ENCODE measurements at regions not wholly inside any gene's neighbourhood (a gene's known extent, or its start where the extent isn't known, plus 50 kb on each side); places are given as distances from the start of the nearest gene placed in this dataset.

DNA sequence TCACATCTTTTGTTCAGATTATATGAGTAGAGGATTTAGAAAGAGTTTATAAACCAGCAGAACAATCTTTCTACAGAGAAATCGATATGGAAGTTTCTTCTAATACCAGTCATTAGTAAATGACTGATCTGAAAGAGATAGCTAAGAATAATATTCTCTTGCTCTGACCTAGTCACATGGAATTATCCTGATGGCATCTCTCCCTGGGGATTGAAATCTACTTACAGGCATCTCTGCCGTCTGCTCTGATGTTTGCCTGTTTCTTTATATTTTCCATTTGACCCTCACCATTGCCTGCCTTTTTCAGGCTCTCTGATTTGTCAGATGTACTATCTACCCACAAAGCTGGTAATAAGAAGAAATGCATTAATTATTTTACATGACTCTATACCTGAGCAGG, 1157.3 kb downstream of the PCDH7 start:
- no peak for TF ChIP-seq EP300 (IDR thresholded peaks at IDR 0.05; ENCODE audit: borderline replicate concordance)
- no peak for TF ChIP-seq ZBTB7A (IDR thresholded peaks at IDR 0.05; ENCODE audit: low read depth)
- no peak for TF ChIP-seq NFIC (IDR thresholded peaks at IDR 0.05)
- TF ChIP-seq, protein P1, sequence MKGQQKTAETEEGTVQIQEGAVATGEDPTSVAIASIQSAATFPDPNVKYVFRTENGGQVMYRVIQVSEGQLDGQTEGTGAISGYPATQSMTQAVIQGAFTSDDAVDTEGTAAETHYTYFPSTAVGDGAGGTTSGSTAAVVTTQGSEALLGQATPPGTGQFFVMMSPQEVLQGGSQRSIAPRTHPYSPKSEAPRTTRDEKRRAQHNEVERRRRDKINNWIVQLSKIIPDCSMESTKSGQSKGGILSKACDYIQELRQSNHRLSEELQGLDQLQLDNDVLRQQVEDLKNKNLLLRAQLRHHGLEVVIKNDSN (IDR thresholded peaks at IDR 0.05) = no peak
- TF ChIP-seq TCF12 (IDR thresholded peaks at IDR 0.05; ENCODE audit: low read depth) = no peak
- no peak for TF ChIP-seq CEBPB (IDR thresholded peaks at IDR 0.05)
- TF ChIP-seq, protein P2, sequence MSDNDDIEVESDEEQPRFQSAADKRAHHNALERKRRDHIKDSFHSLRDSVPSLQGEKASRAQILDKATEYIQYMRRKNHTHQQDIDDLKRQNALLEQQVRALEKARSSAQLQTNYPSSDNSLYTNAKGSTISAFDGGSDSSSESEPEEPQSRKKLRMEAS (IDR thresholded peaks at IDR 0.05) = no peak
- TF ChIP-seq YY1 (IDR thresholded peaks at IDR 0.05; ENCODE audit: low read depth) = no peak
- TF ChIP-seq RAD21 (IDR thresholded peaks at IDR 0.05; ENCODE audit: low read depth) = no peak

DNA sequence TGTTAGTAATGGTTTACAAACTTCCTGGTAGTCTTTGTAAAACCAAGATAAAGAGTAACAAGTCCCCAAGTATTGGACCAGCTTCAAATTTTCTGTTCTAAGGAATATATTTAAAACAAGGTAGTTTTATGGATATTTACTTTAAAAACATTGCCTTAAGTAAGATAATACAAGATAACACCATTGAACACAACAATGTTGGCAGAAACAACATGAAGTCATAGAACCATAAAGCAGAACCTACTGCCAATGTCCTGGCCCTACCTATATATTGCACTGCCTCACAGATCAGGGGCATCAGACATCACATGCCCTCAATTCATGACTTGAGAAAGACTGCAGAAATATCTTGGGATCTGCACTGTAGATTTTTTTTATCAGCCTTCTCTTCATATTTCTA, 1176.2 kb downstream of the PCDH7 start:
- TF ChIP-seq FOXM1 (IDR thresholded peaks at IDR 0.05; ENCODE audit: borderline replicate concordance, low read depth) = no peak
- no peak for TF ChIP-seq CEBPB (IDR thresholded peaks at IDR 0.05)
- TF ChIP-seq, protein P2 (IDR thresholded peaks at IDR 0.05) = no peak
- TF ChIP-seq ZBTB7A (IDR thresholded peaks at IDR 0.05; ENCODE audit: low read depth) = no peak
- no peak for TF ChIP-seq CREB1 (IDR thresholded peaks at IDR 0.05; ENCODE audit: low read depth)
- TF ChIP-seq, protein P3, sequence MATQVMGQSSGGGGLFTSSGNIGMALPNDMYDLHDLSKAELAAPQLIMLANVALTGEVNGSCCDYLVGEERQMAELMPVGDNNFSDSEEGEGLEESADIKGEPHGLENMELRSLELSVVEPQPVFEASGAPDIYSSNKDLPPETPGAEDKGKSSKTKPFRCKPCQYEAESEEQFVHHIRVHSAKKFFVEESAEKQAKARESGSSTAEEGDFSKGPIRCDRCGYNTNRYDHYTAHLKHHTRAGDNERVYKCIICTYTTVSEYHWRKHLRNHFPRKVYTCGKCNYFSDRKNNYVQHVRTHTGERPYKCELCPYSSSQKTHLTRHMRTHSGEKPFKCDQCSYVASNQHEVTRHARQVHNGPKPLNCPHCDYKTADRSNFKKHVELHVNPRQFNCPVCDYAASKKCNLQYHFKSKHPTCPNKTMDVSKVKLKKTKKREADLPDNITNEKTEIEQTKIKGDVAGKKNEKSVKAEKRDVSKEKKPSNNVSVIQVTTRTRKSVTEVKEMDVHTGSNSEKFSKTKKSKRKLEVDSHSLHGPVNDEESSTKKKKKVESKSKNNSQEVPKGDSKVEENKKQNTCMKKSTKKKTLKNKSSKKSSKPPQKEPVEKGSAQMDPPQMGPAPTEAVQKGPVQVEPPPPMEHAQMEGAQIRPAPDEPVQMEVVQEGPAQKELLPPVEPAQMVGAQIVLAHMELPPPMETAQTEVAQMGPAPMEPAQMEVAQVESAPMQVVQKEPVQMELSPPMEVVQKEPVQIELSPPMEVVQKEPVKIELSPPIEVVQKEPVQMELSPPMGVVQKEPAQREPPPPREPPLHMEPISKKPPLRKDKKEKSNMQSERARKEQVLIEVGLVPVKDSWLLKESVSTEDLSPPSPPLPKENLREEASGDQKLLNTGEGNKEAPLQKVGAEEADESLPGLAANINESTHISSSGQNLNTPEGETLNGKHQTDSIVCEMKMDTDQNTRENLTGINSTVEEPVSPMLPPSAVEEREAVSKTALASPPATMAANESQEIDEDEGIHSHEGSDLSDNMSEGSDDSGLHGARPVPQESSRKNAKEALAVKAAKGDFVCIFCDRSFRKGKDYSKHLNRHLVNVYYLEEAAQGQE (IDR thresholded peaks at IDR 0.05; ENCODE audit: low read depth) = no peak
- TF ChIP-seq RAD21 (IDR thresholded peaks at IDR 0.05; ENCODE audit: low read depth) = no peak
- TF ChIP-seq TEAD4 (IDR thresholded peaks at IDR 0.05) = no peak
- no peak for TF ChIP-seq TAF1 (IDR thresholded peaks at IDR 0.05; ENCODE audit: low read depth)
- TF ChIP-seq NFIC (IDR thresholded peaks at IDR 0.05) = no peak
- no peak for TF ChIP-seq TCF12 (IDR thresholded peaks at IDR 0.05; ENCODE audit: low read depth)
- TF ChIP-seq EP300 (IDR thresholded peaks at IDR 0.05; ENCODE audit: borderline replicate concordance) = no peak
- TF ChIP-seq EGR1 (IDR thresholded peaks at IDR 0.05) = no peak
- TF ChIP-seq, protein P1 (IDR thresholded peaks at IDR 0.05) = no peak

DNA sequence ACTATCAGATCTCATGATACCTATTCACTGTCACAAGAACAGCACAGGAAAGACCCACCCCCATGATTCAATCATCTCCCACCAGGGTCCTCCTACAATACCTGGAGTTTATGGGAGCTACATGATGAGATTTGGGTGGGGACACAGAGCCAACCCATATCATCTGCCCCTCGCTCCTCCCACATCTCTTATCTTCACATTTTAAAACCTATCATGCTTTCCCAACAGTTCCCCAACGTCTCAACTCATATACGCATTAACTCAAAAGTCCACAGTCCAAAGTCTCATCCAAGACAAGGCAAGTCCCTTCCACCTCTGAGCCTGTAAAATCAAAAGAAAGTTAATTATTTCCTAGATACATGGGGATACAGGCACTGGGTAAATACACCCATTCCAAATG, 1185.2 kb downstream of the PCDH7 start:
- TF ChIP-seq TAF1 (IDR thresholded peaks at IDR 0.05; ENCODE audit: low read depth) = no peak
- TF ChIP-seq, protein P2 (IDR thresholded peaks at IDR 0.05) = no peak

DNA sequence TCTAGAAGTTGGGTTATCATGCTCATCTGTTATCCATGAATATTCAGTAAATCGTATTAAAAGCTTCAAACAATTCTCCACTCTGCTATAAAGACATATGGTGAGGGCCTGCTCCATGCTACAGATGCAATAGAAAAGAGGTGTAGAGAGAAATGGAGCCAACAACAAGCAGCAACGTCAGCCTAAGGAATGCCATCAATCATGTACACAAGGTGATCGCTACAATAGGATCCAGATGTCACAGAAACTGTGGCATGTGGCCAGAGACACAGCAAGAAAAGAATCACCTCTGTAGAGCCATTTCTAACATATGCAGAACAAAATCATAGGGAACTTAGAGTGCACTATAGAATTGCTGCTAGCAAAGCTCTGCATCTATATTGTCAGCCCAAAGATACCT, 1188.1 kb downstream of the PCDH7 start:
- TF ChIP-seq TCF12 (IDR thresholded peaks at IDR 0.05; ENCODE audit: low read depth) = no peak

DNA sequence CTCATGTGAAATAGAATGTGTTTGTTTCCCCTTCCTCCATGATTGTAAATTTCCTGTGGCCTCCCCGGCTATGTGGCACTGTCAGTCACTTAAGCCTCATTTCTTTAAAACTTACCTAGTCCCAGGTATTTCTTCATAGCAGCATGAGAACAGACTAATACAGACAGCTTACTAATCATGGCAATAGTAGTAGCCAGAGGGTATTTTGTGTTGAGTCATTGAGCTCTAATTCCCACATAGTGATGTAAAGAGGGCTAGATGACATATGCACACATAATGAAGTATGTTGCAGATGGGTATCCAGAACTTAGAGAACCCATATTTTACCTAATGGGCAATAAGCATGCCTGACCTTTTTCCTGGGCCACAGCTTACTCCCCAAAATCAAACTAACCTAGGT, 1197.2 kb downstream of the PCDH7 start:
- TF ChIP-seq ZBTB7A (IDR thresholded peaks at IDR 0.05; ENCODE audit: low read depth) (no peak), CREB1 (IDR thresholded peaks at IDR 0.05; ENCODE audit: low read depth) (no peak), EGR1 (IDR thresholded peaks at IDR 0.05) (no peak)
- TF ChIP-seq, protein P3 (IDR thresholded peaks at IDR 0.05; ENCODE audit: low read depth) = no peak

DNA sequence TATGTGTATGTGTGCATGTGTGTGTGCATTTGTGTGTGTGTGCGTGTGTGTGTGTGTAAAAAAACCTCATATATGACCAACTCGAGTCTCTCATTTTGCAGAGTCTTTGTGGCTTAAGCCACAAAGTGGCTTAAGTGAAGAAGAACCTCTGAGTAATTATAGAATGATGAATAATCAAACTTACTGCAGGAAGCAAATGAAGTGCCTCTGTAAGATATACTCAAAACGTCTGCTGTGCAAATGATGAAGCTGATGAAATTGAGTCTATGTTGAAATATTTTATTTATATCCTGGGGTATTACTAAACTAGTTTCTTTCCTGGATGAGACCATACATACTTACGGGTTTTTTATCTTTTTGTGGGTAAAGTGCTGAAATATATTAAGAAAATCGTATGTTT, 1198.7 kb downstream of the PCDH7 start:
- TF ChIP-seq EGR1 (IDR thresholded peaks at IDR 0.05) = no peak
- TF ChIP-seq FOXM1 (IDR thresholded peaks at IDR 0.05; ENCODE audit: borderline replicate concordance, low read depth) = no peak
- no peak for TF ChIP-seq TCF12 (IDR thresholded peaks at IDR 0.05; ENCODE audit: low read depth)
- TF ChIP-seq CEBPB (IDR thresholded peaks at IDR 0.05) = no peak
- no peak for TF ChIP-seq RAD21 (IDR thresholded peaks at IDR 0.05; ENCODE audit: low read depth)
- TF ChIP-seq EP300 (IDR thresholded peaks at IDR 0.05; ENCODE audit: borderline replicate concordance) = no peak

DNA sequence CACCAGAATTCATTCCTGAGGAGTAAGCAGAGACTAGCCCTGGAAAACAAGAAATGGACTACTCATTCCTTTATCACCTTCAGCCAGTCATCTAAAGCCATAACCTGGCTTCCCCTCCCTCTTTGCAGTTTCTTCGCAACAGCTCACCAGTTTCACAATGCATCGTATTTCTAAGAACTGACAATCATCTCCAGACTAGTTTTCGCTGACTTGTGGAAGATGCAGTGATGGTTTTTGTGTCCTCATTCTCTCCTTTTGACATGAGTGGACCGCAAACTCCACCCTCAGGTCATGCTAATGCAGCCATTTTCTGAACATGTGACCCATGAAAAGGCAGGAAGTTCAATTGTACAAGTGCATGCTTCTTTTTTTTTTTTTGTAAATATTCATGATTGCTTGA, 1203.5 kb downstream of the PCDH7 start:
- TF ChIP-seq CEBPB (IDR thresholded peaks at IDR 0.05) (no peak), NFIC (IDR thresholded peaks at IDR 0.05) (no peak), TCF12 (IDR thresholded peaks at IDR 0.05; ENCODE audit: low read depth) (no peak), EP300 (IDR thresholded peaks at IDR 0.05; ENCODE audit: borderline replicate concordance) (no peak), ZBTB7A (IDR thresholded peaks at IDR 0.05; ENCODE audit: low read depth) (no peak), CREB1 (IDR thresholded peaks at IDR 0.05; ENCODE audit: low read depth) (no peak)
- TF ChIP-seq, protein P2 (IDR thresholded peaks at IDR 0.05) = no peak
